Mesenchymal stem cell (in vitro differentiated cells and primary cell): ENCODE measurements at regions not wholly inside any gene's neighbourhood (a gene's known extent, or its start where the extent isn't known, plus 50 kb on each side); places are given as distances from the start of the nearest gene placed in this dataset.

Experiments
- DNase-seq: peaks from one replicate; pipeline ENCODE4 v3.0.0-alpha.2; 2013
- H2AFZ ChIP-seq: one replicate; pipeline ENCODE4 v1.6.1; 2013; ENCODE audit warnings: low read depth, mild to moderate bottlenecking, control low read depth, inconsistent platforms, low read length, moderate library complexity
- H2AK5ac ChIP-seq: 2 replicates; pipeline ENCODE4 v1.6.1; 2013; ENCODE audit warnings: low read length, moderate library complexity, mild to moderate bottlenecking, inconsistent platforms; ENCODE audit not compliant: severe bottlenecking
- H2BK120ac ChIP-seq: one replicate; pipeline ENCODE4 v1.6.1; 2013; ENCODE audit warnings: low read depth, mild to moderate bottlenecking, inconsistent platforms, low read length, moderate library complexity
- H2BK12ac ChIP-seq, 2 experiments: one replicate each; pipeline ENCODE4 v1.6.1; 2013; ENCODE audit warnings: inconsistent platforms in 2 of 2, low read length in 2 of 2, mild to moderate bottlenecking in 2 of 2, moderate library complexity in 2 of 2, control low read depth in 1 of 2
- H2BK15ac ChIP-seq: one replicate; pipeline ENCODE4 v1.6.1; 2013; ENCODE audit warnings: mild to moderate bottlenecking, low read depth, inconsistent platforms; ENCODE audit not compliant: poor library complexity, severe bottlenecking
- H2BK5ac ChIP-seq: 2 replicates; pipeline ENCODE4 v1.6.1; 2013; ENCODE audit warnings: low read depth, mild to moderate bottlenecking, low read length, control low read depth, inconsistent platforms; ENCODE audit not compliant: poor library complexity, severe bottlenecking
- H3K14ac ChIP-seq, 2 experiments: one replicate each; pipeline ENCODE4 v1.6.1; 2013; ENCODE audit warnings: inconsistent platforms in 2 of 2, low read length in 2 of 2, control low read depth in 1 of 2, mild to moderate bottlenecking in 1 of 2, moderate library complexity in 1 of 2
- H3K18ac ChIP-seq, 2 experiments: one replicate each; pipeline ENCODE4 v1.6.1; 2013; ENCODE audit warnings: inconsistent platforms in 2 of 2, low read length in 2 of 2, control low read depth in 1 of 2, low read depth in 1 of 2, mild to moderate bottlenecking in 1 of 2
- H3K23ac ChIP-seq, 2 experiments: one replicate each; pipeline ENCODE4 v1.6.1; 2013; ENCODE audit warnings: inconsistent platforms in 2 of 2, low read length in 2 of 2, mild to moderate bottlenecking in 2 of 2, moderate library complexity in 2 of 2, control low read depth in 1 of 2
- H3K27ac ChIP-seq: 2 replicates; pipeline ENCODE4 v1.5.1; 2013; ENCODE audit warnings: mild to moderate bottlenecking, moderate library complexity, low read length, control low read depth, inconsistent platforms; ENCODE audit not compliant: poor library complexity, severe bottlenecking
- H3K27me3 ChIP-seq, 2 experiments: 2 replicates each; pipeline versions ENCODE4 v1.6.1 to v1.7.0; 2013; ENCODE audit warnings: low read length in 2 of 2, mild to moderate bottlenecking in 2 of 2, moderate library complexity in 2 of 2, control low read depth in 1 of 2, inconsistent platforms in 1 of 2; ENCODE audit not compliant: control insufficient read depth in 1 of 2, insufficient read depth in 1 of 2
- H3K36me3 ChIP-seq, 2 experiments: 2 replicates each; pipeline versions ENCODE4 v1.6.1 to v1.7.0; 2013; ENCODE audit warnings: low read length in 2 of 2, control low read depth in 1 of 2, inconsistent platforms in 1 of 2, low read depth in 1 of 2, mild to moderate bottlenecking in 1 of 2; ENCODE audit not compliant: insufficient read depth in 2 of 2, control insufficient read depth in 1 of 2
- H3K4ac ChIP-seq, 2 experiments: one replicate each; pipeline ENCODE4 v1.6.1; 2013; ENCODE audit warnings: inconsistent platforms in 2 of 2, low read length in 2 of 2, mild to moderate bottlenecking in 2 of 2, moderate library complexity in 2 of 2, control low read depth in 1 of 2, low read depth in 1 of 2
- H3K4me1 ChIP-seq: 2 replicates; pipeline ENCODE4 v1.6.1; 2013; ENCODE audit warnings: low read depth, low read length, control low read depth; ENCODE audit not compliant: control insufficient read depth, insufficient read depth
- H3K4me2 ChIP-seq: 2 replicates; pipeline ENCODE4 v1.6.1; 2013; ENCODE audit warnings: low read length, mild to moderate bottlenecking, inconsistent platforms; ENCODE audit not compliant: poor library complexity, severe bottlenecking
- H3K4me3 ChIP-seq, 2 experiments: 2 replicates each; pipeline versions ENCODE4 v1.5.1 to v1.7.0; 2013; ENCODE audit warnings: low read length in 2 of 2, mild to moderate bottlenecking in 2 of 2, control low read depth in 1 of 2, low read depth in 1 of 2; ENCODE audit not compliant: insufficient read depth in 1 of 2
- H3K79me1 ChIP-seq: replicated peaks from 2 replicates; pipeline ENCODE4 v1.6.1; 2013; ENCODE audit warnings: mild to moderate bottlenecking, control low read depth, low read length, inconsistent platforms; ENCODE audit not compliant: poor library complexity, severe bottlenecking
- H3K9ac ChIP-seq: 2 replicates; pipeline ENCODE4 v1.7.0; 2013; ENCODE audit warnings: mild to moderate bottlenecking, low read length, moderate library complexity
- H3K9me3 ChIP-seq: 2 replicates; pipeline ENCODE4 v1.7.0; 2013; ENCODE audit warnings: mild to moderate bottlenecking, low read length; ENCODE audit not compliant: control insufficient read depth
- H4K8ac ChIP-seq: one replicate; pipeline ENCODE4 v1.6.1; 2013; ENCODE audit warnings: inconsistent platforms, mild to moderate bottlenecking, low read length, moderate library complexity
- H4K91ac ChIP-seq: one replicate; pipeline ENCODE4 v1.6.1; 2013; ENCODE audit warnings: mild to moderate bottlenecking, low read length, inconsistent platforms
- WGBS: methylation state at CpG from one replicate; pipeline ENCODE4 v1.1.7; 2013; ENCODE audit warnings: mixed read lengths; 5-methylcytosine and 5-hydroxymethylcytosine counted together

DNA sequence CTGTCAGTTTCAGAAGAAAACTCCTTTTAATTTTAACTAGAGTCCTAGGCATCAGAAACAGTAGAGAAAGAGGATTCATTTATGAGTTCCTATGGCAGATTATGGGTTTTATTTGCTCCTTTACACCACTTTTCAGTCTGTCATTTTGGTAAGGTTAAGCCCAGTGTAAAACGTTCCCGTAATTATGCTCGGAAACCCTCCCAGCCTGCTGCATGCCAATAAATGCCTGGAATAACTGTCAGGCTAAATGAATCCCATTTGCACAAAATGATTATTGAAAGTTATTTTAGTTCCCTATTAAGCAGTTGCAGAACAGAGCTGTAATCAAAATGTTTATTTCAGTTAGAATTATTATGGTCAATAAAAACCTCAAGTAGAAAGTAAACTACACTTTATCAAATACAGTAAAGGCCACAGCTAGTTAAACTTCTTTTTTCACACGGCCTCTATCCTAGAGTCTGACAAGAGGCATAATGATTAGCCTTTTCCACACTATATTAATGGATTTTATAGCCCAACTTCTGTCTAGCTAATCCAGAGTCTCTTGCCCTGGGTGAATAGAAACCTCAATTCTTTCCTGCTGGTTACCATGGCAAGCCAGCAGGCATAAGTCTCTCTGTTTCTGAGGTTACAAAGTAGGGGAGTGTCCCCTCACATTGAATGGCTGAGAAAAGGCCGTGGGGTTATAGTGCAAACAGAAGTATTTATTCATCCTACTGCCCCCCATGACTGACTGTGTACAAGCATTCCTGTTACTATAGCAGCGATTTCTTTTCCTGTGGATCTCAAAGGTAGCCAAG, 80.8 kb upstream of the NPVF start:
- H4K91ac ChIP-seq, result no peak overlapping the region
- H3K9ac ChIP-seq, result no peak overlapping the region
- H3K14ac ChIP-seq, result no peak overlapping the region
- H3K4me3 ChIP-seq, result no peak overlapping the region
- no peak overlapping the region for H2BK12ac ChIP-seq
- no peaks in the 10 kb centered on the region for H3K4me1 ChIP-seq
- no peaks in the 10 kb centered on the region for H3K79me1 ChIP-seq
- H2BK5ac ChIP-seq, result no peak overlapping the region
- H3K36me3 ChIP-seq, result no peaks in the 10 kb centered on the region
- no peak overlapping the region for H3K18ac ChIP-seq
- no peak overlapping the region for H2AFZ ChIP-seq
- DNase-seq, result no peak
- no peak overlapping the region for H2BK120ac ChIP-seq
- no peak overlapping the region for H3K4ac ChIP-seq
- no peaks in the 10 kb centered on the region for H3K9me3 ChIP-seq
- H2AK5ac ChIP-seq, result no peak overlapping the region
- no peaks in the 10 kb centered on the region for H3K27me3 ChIP-seq
- no peak overlapping the region for H2BK15ac ChIP-seq
- no peak overlapping the region for H3K23ac ChIP-seq
- no peak overlapping the region for H3K27ac ChIP-seq
- 62% methylated on average over 6 of the region's 6 CpGs for WGBS
- no peak overlapping the region for H4K8ac ChIP-seq
- no peak overlapping the region for H3K4me2 ChIP-seq

DNA sequence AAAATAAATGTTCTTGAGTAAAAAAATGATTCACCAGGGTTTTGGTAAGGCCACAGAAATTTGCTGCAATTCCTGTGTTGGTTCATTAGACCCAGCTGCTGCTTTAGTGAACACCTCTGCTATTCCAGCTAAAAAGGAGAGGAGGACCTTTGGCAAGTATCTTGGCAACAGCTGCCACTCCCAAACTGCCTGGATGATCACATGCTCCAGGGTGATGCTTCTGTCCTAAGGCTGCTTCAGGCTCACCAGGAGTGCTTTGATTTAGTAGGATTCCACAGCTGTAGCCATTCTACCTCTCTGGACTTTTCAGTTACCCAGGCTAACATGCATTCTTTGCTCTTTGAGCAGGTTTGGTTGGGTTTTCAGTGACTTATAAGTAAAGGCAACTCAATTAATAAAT, 82.6 kb upstream of the NPVF start:
- Histone ChIP-seq H3K36me3 (no peaks in the 10 kb centered on the region), H2AK5ac (no peak overlapping the region), H2BK12ac (no peak overlapping the region), H3K9ac (no peak overlapping the region), H3K4ac (no peak overlapping the region), H3K27ac (no peak overlapping the region), H4K91ac (no peak overlapping the region), H3K23ac (no peak overlapping the region), H2BK5ac (no peak overlapping the region), H3K4me3 (no peak overlapping the region), H3K79me1 (no peaks in the 10 kb centered on the region), H2BK120ac (no peak overlapping the region), H2AFZ (no peak overlapping the region), H3K4me2 (no peak overlapping the region), H3K9me3 (no peaks in the 10 kb centered on the region), H3K4me1 (no peaks in the 10 kb centered on the region), H4K8ac (no peak overlapping the region), H3K27me3 (no peaks in the 10 kb centered on the region), H3K18ac (no peak overlapping the region), H3K14ac (peak overlapping the region in 1 of 2 experiments; percentile 46), H2BK15ac (no peak overlapping the region)
- no peak for DNase-seq

DNA sequence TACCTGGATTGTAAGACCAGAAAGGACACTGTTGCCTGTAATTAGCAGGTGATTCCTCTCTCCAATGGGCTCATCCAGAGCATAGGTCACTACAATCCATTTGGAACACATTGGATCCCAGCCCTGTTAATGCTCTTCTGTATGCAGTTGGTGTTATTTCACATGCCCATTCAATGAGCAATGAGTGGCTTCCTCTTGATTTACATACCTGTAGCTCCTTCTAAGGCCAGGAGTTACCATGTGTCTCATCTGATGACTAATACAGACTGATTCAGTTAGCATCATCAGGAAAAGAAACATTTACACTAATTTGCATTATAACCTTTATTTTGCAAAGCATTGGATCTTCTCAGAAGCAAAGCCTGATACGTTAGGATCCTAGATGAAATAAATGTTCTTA, 83.1 kb upstream of the NPVF start:
- no peak overlapping the region for H3K23ac ChIP-seq
- H3K79me1 ChIP-seq, result no peaks in the 10 kb centered on the region
- H3K4me2 ChIP-seq, result no peak overlapping the region
- no peaks in the 10 kb centered on the region for H3K36me3 ChIP-seq
- no peak overlapping the region for H2BK120ac ChIP-seq
- no peaks in the 10 kb centered on the region for H3K27me3 ChIP-seq
- no peak overlapping the region for H3K4ac ChIP-seq
- H3K9me3 ChIP-seq, result no peaks in the 10 kb centered on the region
- no peak overlapping the region for H2BK5ac ChIP-seq
- no peak overlapping the region for H2BK12ac ChIP-seq
- H3K18ac ChIP-seq, result no peak overlapping the region
- H3K4me3 ChIP-seq, result no peak overlapping the region
- no peak for DNase-seq
- no peak overlapping the region for H4K91ac ChIP-seq
- no peak overlapping the region for H3K14ac ChIP-seq
- no CpG with 5 or more reads among the region's 1 CpG for WGBS
- no peak overlapping the region for H2AFZ ChIP-seq
- H3K9ac ChIP-seq, result no peak overlapping the region
- H2AK5ac ChIP-seq, result no peak overlapping the region
- no peak overlapping the region for H2BK15ac ChIP-seq
- no peaks in the 10 kb centered on the region for H3K4me1 ChIP-seq
- no peak overlapping the region for H4K8ac ChIP-seq
- H3K27ac ChIP-seq, result no peak overlapping the region

DNA sequence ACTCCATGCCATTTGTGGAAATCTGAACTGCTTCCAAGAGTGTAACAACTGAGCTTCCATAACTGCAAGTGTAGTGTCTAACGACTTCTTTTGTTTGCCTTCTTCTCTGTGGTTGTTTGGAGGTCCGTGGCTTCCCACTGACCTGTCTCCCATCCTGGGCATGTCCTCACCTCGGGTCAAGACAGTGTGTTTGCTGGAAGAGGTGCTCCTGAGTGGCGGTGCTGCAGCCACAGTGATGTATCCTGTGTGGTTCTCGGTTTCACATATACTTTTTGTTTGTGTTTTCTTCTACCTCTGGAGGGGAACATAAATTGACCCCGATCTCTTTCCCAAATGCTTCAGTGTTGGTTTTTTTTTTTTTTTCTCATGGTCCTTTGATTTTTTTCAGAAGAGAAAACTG, 84.7 kb upstream of the NPVF start:
- H2BK5ac ChIP-seq, result no peak overlapping the region
- no peak overlapping the region for H3K4me3 ChIP-seq
- no peak overlapping the region for H3K18ac ChIP-seq
- H2AFZ ChIP-seq, result no peak overlapping the region
- H4K91ac ChIP-seq, result no peak overlapping the region
- DNase-seq, result no peak
- no peak overlapping the region for H3K14ac ChIP-seq
- no peak overlapping the region for H2AK5ac ChIP-seq
- no peak overlapping the region for H4K8ac ChIP-seq
- no peaks in the 10 kb centered on the region for H3K9me3 ChIP-seq
- H2BK15ac ChIP-seq, result no peak overlapping the region
- H3K4me1 ChIP-seq, result no peaks in the 10 kb centered on the region
- WGBS, result 82% methylated on average over 6 of the region's 6 CpGs
- no peak overlapping the region for H3K27ac ChIP-seq
- H3K4ac ChIP-seq, result no peak overlapping the region
- H3K79me1 ChIP-seq, result no peaks in the 10 kb centered on the region
- H3K9ac ChIP-seq, result no peak overlapping the region
- no peaks in the 10 kb centered on the region for H3K27me3 ChIP-seq
- H3K4me2 ChIP-seq, result no peak overlapping the region
- H2BK12ac ChIP-seq, result no peak overlapping the region
- H2BK120ac ChIP-seq, result no peak overlapping the region
- H3K23ac ChIP-seq, result no peak overlapping the region
- no peaks in the 10 kb centered on the region for H3K36me3 ChIP-seq
